ENCODE measurements at regions not wholly inside any gene's neighbourhood (a gene's known extent, or its start where the extent isn't known, plus 50 kb on each side); places are given as distances from the start of the nearest gene placed in this dataset.

- DNase-seq (ENCODE audit: low spot score) = no peak
These were observed 173.2 kb upstream of the MVB12B start for GRCh38 chr9:126153382-126153781.

GRCh38 chr9:126154182-126154827 is 172.3 kb upstream of the MVB12B start:
- no peak for DNase-seq (ENCODE audit: low spot score)

- DNase-seq (ENCODE audit: low spot score) = no peak
These were observed 171.8 kb upstream of the MVB12B start for GRCh38 chr9:126154869-126155268.

- DNase-seq (ENCODE audit: low spot score) = no peak
These were observed 170.6 kb upstream of the MVB12B start for GRCh38 chr9:126155756-126156664.

- DNase-seq (ENCODE audit: low spot score) = no peak
These were observed 169.7 kb upstream of the MVB12B start for GRCh38 chr9:126156898-126157297.

- no peak for DNase-seq (ENCODE audit: low spot score)
These were observed 169.2 kb upstream of the MVB12B start for GRCh38 chr9:126157423-126157822.

- DNase-seq (ENCODE audit: low spot score) = no peak
These were observed 168.6 kb upstream of the MVB12B start for GRCh38 chr9:126157826-126158587.

- no peak for DNase-seq (ENCODE audit: low spot score)
These were observed 167.8 kb upstream of the MVB12B start for GRCh38 chr9:126158588-126159429.

GRCh38 chr9:126159430-126160060 is 167.1 kb upstream of the MVB12B start:
- no peak for DNase-seq (ENCODE audit: low spot score)

- no peak for DNase-seq (ENCODE audit: low spot score)
These were observed 166.4 kb upstream of the MVB12B start for GRCh38 chr9:126160067-126160853.

GRCh38 chr9:126160854-126161329 is 165.7 kb upstream of the MVB12B start:
- DNase-seq (ENCODE audit: low spot score) = no peak

- no peak for DNase-seq (ENCODE audit: low spot score)
These were observed 163.8 kb upstream of the MVB12B start for GRCh38 chr9:126162611-126163381.

- DNase-seq (ENCODE audit: low spot score) = no peak
These were observed 161.7 kb upstream of the MVB12B start for GRCh38 chr9:126164796-126165525.

GRCh38 chr9:126165755-126166154 is 160.9 kb upstream of the MVB12B start:
- DNase-seq (ENCODE audit: low spot score) = no peak

GRCh38 chr9:126166291-126166690 is 160.3 kb upstream of the MVB12B start:
- DNase-seq (ENCODE audit: low spot score) = no peak

- no peak for DNase-seq (ENCODE audit: low spot score)
These were observed 159.8 kb upstream of the MVB12B start for GRCh38 chr9:126166866-126167265.

- DNase-seq (ENCODE audit: low spot score) = no peak
These were observed 156.9 kb upstream of the MVB12B start for GRCh38 chr9:126169736-126170135.

GRCh38 chr9:126170286-126170823 is 156.3 kb upstream of the MVB12B start:
- no peak for DNase-seq (ENCODE audit: low spot score)

All from cerebellar cortex (tissue), 1 donor.